ENCODE measurements at regions not wholly inside any gene's neighbourhood (a gene's known extent, or its start where the extent isn't known, plus 50 kb on each side); places are given as distances from the start of the nearest gene placed in this dataset.
A peak's percentile ranks its signal among the peaks of the same experiment; 100 is the strongest.

DNA sequence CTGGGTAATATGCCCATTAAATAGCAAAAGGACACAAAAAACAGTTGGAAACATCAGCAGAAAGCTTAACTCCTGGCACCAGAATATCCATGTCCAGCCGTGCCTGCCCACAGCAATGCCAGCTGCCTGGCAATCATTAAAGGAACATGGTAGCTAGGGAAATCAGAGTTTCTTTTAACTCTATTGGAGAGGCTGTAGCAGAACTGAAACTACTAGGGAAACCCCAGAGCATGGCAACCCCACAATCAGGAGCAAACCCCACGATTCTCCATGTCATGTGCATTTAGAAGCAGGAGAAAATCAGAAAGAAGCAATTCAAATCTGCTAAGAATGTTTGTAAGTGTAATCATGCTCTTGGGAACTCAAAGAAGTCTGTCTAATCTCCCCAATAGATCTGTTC is 409.0 kb upstream of the SMIM21 start:
- DNase-seq (ENCODE audit: low read depth): no peak
- TF ChIP-seq, protein P1, sequence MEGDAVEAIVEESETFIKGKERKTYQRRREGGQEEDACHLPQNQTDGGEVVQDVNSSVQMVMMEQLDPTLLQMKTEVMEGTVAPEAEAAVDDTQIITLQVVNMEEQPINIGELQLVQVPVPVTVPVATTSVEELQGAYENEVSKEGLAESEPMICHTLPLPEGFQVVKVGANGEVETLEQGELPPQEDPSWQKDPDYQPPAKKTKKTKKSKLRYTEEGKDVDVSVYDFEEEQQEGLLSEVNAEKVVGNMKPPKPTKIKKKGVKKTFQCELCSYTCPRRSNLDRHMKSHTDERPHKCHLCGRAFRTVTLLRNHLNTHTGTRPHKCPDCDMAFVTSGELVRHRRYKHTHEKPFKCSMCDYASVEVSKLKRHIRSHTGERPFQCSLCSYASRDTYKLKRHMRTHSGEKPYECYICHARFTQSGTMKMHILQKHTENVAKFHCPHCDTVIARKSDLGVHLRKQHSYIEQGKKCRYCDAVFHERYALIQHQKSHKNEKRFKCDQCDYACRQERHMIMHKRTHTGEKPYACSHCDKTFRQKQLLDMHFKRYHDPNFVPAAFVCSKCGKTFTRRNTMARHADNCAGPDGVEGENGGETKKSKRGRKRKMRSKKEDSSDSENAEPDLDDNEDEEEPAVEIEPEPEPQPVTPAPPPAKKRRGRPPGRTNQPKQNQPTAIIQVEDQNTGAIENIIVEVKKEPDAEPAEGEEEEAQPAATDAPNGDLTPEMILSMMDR (IDR thresholded peaks at IDR 0.05; ENCODE audit: control insufficient read depth, extremely low read depth, insufficient read depth): no peak
- no peak overlapping the region for H3K4me3 ChIP-seq (ENCODE audit: low read depth, low read length)

DNA sequence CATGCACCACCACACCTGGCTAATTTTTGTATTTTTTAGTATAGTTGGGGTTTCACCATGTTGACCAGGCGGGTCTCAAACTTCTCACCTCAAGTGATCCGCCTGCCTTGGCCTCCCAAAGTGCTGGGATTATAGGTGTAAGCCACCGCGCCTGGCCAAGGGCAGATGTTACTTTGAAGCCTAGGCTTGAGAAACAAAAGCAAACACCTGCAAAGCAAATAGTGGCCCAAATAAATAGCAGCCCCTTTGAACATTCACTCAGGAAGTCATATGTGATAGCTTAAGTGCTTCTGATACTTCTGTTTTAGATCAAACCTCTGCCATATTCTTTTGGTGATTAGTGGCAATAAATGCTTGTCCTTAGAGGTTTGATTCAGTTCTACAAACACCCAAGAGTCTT is 404.5 kb upstream of the SMIM21 start:
- no peak overlapping the region for H3K4me3 ChIP-seq (ENCODE audit: low read depth, low read length)
- TF ChIP-seq, protein P1 (IDR thresholded peaks at IDR 0.05; ENCODE audit: control insufficient read depth, extremely low read depth, insufficient read depth): no peak
- DNase-seq (ENCODE audit: low read depth): no peak

DNA sequence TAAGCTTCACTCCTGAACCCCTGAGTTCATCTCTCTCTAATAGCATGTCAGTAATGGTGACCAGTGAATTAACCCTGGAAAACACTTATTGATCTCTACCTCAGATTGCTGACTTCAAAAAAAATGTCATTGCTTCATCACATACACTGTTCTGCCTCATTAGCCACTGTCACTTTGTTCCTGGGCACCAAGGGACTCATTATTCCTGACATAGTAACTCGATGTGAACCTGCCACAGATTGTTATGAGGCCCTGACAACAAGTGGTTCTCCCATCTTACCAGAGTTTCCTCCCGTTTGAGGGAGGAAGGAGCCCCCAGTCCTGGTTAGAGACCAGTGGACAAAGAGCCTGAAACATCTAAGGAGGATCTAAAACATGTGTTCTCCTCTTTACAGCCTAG is 403.3 kb upstream of the SMIM21 start:
- no peak overlapping the region for H3K4me3 ChIP-seq (ENCODE audit: low read depth, low read length)
- no peak for DNase-seq (ENCODE audit: low read depth)
- TF ChIP-seq, protein P1 (IDR thresholded peaks at IDR 0.05; ENCODE audit: control insufficient read depth, extremely low read depth, insufficient read depth): no peak

DNA sequence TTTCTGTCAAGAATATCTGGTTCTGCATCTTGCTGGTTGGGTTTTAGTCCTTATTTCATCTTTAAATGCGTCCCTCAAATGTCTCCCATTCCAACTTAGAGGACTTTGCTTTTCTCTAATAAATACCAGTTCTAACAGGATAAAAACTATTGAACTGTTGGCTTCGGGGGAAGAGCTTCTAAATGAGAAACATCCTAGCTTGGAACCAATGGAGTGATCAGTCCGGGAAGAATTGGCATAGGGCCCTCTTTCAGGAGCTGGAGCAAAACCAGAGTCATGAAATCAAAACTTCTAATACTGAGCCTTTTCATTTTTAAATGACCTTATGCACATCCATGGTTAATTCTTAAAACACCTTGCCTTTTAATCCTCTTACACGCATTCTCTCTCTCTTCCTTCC is 401.6 kb upstream of the SMIM21 start:
- no peak overlapping the region for H3K4me3 ChIP-seq (ENCODE audit: low read depth, low read length)
- TF ChIP-seq, protein P1 (IDR thresholded peaks at IDR 0.05; ENCODE audit: control insufficient read depth, extremely low read depth, insufficient read depth): no peak
- no peak for DNase-seq (ENCODE audit: low read depth)

DNA sequence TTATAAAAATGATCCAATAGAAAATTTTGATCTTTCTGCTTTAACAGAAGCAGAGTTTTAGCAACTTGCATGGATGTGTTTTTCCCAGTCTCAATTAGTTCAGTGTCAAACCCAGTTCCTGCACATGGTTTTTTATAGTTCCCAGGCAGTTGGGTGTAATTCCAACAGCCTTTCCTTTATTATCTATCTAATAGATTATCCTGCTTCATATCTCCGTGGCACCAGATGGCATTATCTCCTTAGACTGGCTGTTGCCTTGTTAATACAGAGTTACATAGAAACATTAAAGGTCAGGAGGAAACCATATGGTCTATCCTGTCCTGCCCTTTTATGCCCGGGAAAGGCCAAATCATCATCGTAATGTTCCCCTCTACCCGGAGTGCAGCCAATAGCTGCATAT is 400.9 kb upstream of the SMIM21 start:
- no peak for DNase-seq (ENCODE audit: low read depth)
- H3K4me3 ChIP-seq (ENCODE audit: low read depth, low read length): no peak overlapping the region
- TF ChIP-seq, protein P1 (IDR thresholded peaks at IDR 0.05; ENCODE audit: control insufficient read depth, extremely low read depth, insufficient read depth): peak; percentile 17; the same call in 1 of the 2 replicates

DNA sequence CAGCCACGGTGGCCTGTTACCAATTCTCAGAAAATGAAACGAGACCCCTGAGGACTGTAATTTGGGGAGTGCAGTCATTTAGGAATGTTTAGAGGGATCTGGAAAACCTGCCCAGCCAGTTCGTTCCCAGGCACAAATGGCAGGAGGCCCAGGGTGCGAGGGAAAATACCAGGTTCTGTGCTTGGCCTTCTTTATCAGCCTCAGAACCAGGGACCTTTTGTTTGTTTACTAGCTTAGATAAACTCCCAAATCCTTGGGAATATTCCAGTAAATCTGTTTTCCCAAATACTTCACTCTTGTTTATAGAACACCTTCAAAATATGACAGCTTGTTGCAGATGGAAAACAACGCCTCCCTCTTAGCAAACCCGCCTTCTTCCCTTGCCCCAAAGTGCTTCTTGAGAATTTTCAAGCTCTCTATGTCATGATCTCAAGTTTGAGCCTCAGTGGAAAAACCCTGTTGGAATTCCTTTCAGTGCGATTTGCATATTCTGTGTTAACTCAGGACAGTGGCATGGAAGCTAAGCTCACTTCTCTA is 400.3 kb upstream of the SMIM21 start:
- peak; percentile 70 for DNase-seq (ENCODE audit: low read depth)
- TF ChIP-seq, protein P1 (IDR thresholded peaks at IDR 0.05; ENCODE audit: control insufficient read depth, extremely low read depth, insufficient read depth): no peak

DNA sequence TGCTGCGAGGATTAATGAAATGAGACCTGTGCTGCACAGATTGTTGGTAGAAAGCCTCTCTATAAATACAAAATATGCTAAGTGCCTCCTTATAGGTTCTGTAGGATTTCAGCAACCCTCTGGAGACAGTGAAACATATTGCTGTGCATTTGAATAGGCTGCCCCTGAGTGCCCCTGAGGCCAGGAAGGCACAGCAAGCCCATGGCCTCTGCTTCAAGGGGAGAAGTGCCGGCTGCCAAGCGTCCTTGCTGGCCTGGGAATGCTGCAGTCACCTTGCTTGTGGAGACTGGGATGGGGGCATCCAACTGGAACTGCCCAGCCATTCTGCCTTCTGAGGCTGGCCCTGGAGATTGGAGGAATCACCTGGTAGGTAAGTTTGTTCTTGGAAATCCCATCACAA is 397.2 kb upstream of the SMIM21 start:
- TF ChIP-seq, protein P1 (IDR thresholded peaks at IDR 0.05; ENCODE audit: control insufficient read depth, extremely low read depth, insufficient read depth): no peak
- DNase-seq (ENCODE audit: low read depth): no peak
- no peak overlapping the region for H3K4me3 ChIP-seq (ENCODE audit: low read depth, low read length)

More for the DNA sequence above, 400.3 kb upstream of the SMIM21 start:
- no peak overlapping the region for H3K4me3 ChIP-seq (ENCODE audit: low read depth, low read length)
